Activated CD4-positive, alpha-beta T cell treated with anti-CD3 and anti-CD28 coated beads, Interleukin-2, Interleukin-4, amounts not matched to agents 100 ng/mL and 50 ng/mL, durations not matched to agents 16 hours and 8 hours (primary cell): ENCODE measurements at regions not wholly inside any gene's neighbourhood (a gene's known extent, or its start where the extent isn't known, plus 50 kb on each side); places are given as distances from the start of the nearest gene placed in this dataset.
"Not testable (repeated sequence)": the region's sequence is repeated elsewhere in the genome, so short reads cannot be mapped to it uniquely, and the experiment has no call there.

Experiments used
- DNase-seq: peaks from one replicate; pipeline ENCODE4 v3.0.0-alpha.2; 2020; ENCODE audit warnings: low spot score

GRCh38 chr17:21551081-21551881 lies 141.0 kb upstream of the KCNJ18 start:
- peak; percentile 82 for DNase-seq

GRCh38 chr17:21558921-21559320 lies 133.4 kb upstream of the KCNJ18 start:
- not testable (repeated sequence) for DNase-seq

DNA sequence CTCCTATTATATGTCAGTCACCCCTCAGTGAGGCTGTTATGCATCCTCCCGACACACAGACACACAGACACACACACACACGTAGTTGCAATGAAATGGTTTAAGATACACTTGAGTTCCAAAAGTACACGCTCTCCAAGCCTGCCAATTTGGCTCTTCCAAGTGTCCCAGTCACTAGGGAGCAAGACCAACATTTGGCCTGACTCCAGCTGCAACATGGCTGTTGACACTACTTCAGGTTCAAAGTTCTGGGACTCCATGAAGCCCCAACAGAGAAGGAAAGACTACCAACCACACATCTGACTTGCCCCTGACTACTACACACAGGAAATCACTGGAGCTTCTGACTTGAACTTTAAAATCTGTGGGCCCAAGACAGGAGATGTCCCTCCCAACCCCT lies 128.1 kb upstream of the KCNJ18 start:
- DNase-seq: no peak

DNA sequence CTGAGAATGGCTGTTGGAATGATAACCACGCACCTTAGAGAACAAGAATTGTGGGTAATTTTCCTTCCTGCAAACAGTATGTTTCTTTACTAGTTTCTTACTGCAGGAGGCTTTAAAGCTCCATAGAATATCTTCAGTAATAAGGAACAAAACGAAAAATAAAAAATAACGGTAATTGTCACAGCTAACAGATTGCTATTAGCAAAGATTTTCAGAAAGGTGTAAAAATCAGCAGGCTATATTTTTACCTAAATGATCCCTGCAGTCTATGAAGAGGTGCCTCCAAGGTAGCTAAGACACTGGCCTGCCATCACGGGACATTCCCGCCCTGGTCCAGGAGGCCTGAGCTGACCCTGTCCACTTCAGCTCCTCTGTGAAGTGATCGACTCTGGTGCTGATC lies 127.6 kb upstream of the KCNJ18 start:
- not testable (repeated sequence) for DNase-seq

DNA sequence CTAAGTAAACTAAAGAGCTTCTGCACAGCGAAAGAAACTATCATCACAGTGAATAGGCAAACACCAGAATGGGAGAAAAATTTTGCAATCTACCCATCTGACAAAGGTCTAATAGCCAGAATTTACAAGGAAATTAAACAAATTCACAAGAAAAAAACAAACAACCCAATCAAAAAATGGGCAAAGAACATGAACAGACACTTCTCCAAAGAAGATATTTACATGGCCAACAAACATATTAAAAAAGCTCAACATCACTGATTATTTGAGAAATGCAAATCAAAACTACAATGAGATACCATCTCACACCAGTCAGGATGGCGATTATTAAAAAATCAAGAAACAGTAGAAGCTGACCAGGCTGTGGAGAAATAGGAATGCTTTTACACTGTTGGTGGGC lies 121.9 kb upstream of the KCNJ18 start:
- DNase-seq: not testable (repeated sequence)

DNA sequence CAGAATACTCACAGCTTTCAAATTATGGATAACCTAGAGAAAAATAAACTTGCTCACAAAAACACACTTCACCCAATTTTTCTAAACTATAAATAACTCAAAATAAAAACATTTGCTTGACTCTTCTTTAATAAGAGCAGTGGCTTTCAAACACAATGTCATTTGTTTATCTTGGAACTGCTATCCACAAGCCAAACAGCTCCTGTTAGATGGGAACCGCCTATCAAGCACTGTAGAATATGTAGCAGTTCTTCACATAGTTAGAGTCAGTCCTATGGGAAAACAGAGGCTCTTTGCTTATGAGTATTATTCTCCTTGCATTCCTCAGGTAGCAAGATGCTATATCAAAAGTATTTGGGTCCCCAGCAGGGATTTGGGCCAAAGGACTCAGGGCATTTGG lies 120.2 kb upstream of the KCNJ18 start:
- not testable (repeated sequence) for DNase-seq

DNA sequence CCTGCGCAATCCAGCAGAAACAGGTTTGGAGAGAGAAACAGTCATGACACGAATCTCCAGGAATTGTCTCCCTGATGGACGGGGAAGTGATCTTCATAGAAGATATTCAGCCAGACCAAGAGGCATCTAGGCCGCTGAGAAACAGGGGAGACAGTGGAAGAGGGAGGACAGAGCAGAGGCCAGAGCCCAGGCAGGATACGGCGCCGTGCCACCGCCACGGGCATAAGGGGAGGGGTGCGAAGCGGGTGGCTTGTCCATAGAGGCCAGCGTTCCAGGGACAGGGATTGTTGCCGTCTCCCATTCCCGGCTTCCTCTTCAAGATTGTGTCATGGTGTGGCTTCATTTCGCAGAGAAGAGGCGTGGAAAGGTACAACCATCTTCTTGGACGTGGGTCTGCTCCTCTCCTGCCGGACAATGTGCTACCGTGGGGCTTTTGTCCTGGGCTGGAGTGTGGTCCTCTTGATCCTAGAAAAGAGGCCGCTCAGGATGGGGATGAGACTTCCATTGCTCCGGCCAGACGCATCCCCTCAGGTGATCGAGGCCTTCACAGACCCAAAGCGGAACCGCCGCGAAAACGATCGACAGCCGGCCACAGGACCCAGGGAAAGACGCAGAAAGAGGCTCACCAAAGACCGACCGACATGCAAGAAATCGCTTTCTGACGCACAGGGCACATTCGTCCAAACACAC lies 118.9 kb upstream of the KCNJ18 start:
- not testable (repeated sequence) for DNase-seq

DNA sequence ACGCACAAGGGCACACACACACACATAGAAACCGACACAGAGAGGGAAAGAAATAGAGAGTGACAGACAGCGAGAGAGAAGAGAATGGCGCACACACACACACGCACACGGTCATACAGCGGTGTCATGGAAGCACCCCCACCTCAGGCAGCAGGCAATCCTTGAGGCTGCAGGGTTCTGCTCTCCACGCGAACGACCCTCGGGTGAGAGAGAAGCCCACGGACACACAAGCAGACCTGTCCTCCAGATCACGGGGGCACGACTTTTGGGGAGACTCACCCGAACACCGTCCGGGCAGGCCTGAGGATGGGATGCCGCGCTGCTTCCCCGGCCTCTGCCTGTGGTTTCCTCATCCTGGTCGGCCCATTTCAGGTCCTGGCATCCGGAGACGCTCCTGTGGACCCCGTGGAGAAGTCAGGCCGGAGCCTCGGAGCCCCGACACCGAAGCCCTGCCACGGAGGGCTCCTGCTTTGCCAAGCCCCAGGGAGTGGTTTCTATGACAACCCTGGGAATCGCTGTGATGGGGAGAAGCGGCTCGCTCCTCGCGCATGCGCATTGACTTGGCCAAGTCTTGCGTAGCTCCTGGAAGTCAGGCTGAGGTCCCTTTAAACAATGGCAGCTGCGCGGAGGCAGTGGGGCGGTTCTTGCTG lies 118.2 kb upstream of the KCNJ18 start:
- DNase-seq: peak; percentile 16

- not testable (repeated sequence) for DNase-seq
Measured at GRCh38 chr17:21574611-21575255, 117.6 kb upstream of the KCNJ18 start.

- not testable (repeated sequence) for DNase-seq
Measured at GRCh38 chr17:21578783-21579182, 113.5 kb upstream of the KCNJ18 start.

GRCh38 chr17:21592774-21593173 lies 99.5 kb upstream of the KCNJ18 start:
- no peak for DNase-seq

DNA sequence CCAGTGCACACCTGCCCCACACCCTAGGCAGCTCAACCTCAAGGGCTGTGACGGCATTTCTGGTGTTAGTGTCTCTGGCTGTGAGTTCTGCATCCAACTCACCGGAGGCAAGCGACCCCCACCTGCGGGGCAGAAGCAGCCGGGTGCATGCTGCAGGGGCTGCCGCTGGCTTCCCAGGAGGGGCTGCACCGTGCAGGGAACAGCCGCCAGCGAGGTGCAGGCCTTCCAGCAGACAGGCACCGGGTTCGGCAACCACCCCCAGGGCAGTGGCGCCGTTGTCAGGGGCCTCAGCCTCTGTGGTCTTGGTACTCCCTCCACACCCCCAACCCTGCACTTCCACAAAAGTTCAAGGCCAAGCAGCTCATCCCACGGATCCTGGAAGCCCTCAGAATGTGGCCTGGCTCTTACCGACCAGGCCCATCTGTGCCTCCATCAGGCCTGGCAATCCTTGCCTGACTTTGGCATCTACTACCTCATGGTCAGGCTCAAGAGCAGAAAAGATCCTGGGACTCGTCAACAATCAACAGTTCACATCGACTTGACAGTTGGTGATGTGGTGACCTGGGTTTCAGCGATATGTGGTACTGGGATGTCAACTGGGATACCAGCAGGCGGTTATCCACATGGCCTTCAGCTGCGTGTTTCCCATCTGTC lies 98.7 kb upstream of the KCNJ18 start:
- DNase-seq: not testable (repeated sequence)

- DNase-seq: no peak
Measured at GRCh38 chr17:21595086-21595485, 97.2 kb upstream of the KCNJ18 start.

DNA sequence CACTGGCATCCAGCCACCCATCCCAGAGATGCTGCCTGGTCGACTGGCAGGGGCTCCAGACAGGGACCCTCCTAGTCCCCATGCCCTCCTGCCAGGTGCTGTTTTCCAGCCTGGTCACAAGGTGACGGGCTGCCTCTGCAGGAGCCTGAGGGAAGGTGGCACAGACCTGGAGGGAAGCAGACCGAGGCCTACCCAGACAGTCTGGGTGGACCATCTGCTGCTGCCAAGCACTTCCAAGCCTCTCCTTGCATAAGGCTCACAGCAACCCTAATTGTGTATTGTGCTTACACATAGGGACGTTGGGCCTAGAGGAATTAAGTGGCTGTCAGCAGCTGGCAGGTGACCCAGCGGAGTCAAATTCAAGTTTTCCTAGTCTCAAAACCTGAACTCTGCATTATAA lies 90.1 kb upstream of the KCNJ18 start:
- no peak for DNase-seq

DNA sequence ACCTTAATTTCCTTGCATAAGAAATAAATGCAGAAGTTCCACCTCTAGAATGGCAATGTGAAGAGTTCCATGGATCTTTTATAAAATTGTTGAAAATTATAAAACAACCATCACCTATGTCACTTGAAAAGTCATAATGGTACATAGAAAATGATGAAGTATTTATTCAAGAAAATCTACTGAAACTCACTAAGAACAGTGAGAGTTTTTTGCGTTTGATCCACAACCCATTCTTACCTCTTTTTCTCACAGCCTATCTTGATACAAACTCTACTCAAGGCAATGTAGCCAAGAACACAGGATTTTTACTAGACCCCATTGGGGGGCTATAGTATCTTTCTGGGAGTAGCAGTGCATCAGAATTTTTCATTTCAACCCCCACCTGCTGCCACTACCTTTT lies 89.0 kb upstream of the KCNJ18 start:
- DNase-seq: not testable (repeated sequence)

GRCh38 chr17:21611443-21611842 lies 80.9 kb upstream of the KCNJ18 start:
- DNase-seq: not testable (repeated sequence)

DNA sequence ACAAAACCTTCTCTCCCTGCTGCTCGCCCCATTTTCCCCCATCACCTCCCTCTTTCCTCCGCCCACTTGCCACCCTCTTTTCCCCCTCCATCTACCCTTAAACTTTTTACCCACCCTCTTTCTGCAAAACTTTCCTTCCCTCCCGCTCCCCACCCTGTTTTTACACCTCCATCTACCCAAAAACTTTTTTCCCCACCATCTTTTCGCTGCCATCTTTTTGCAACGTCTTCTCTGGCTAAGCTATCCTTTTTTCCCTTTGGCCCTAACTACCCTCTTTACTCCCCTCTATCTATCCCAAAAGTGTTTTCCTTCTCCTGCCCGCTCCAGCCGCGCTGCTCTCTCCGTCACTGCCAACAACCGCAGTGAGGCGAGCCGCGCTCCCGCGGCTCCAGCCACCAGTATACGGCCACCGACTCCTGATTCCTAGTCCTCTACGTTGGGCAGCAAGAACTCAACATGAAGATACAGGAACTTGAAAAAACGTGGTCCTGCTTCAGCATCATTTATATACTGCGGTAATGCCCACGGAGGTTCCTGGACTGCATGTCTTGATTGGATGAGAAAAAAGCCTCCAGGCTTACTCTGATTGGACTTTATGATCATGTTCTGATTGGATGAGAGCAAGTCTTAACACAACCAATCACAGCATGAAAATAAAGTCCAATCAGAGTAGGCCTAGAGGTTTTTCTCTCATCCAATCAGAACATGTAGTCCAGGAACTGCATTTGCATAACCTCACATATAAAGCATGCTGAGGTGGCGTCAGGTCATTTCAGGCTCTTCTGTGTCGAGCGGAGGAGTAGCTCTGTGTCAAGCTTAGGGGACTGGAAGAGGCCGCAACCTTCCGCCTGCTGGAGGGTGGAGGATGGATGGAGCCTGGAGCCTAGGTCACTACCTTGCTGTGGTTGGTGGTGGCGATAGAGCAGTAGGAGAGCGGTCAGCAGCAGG lies 79.9 kb upstream of the KCNJ18 start:
- DNase-seq: not testable (repeated sequence)

DNA sequence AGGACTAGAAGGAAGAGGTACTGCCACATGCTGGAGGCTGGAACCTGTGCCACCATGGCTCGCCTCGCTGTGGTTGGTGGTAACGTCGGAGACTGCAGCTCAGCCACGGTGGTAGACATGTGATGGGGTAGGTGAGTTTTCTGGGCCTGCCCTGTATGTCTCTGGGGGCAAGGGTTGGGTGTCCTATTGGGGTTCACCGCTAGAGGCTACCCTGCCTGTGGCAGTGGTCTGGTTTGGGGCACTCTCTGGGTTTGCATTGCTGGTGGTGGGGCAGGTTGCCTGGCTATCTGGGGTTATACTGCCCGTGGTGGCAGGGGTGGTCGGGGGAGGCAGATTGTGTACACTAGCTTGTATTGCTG lies 79.3 kb upstream of the KCNJ18 start:
- no peak for DNase-seq

DNA sequence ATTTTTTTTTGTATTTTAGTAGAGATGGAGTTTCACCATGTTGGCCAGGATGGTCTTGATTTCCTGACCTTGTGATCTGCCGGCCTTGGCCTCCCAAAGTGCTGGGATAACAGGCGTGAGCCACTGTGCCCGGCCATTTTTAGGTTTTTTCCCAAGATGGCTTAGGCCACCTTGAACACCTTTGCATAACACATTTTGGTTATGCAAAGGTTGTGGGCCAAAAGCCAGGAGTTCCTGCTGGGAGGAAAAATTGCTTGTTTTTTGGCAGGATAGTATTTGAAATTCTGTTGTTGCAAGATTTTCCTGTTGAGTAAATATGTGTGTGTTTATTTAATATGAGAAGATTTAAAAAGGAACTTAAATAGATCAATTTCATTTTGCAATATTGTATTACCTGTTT lies 65.3 kb upstream of the KCNJ18 start:
- not testable (repeated sequence) for DNase-seq
